GM12875 (cell line): ENCODE measurements at regions not wholly inside any gene's neighbourhood (a gene's known extent, or its start where the extent isn't known, plus 50 kb on each side); places are given as distances from the start of the nearest gene placed in this dataset.

ENCODE experiments used
- H3K4me3 ChIP-seq: one replicate; pipeline ENCODE4 v1.5.1; 2011; ENCODE audit warnings: low read depth, low read length, control low read depth
- TF ChIP-seq, protein P1 (sequence below): IDR thresholded peaks from 2 replicates; pipeline ENCODE4 v1.5.1; 2011; ENCODE audit warnings: low read depth, mild to moderate bottlenecking, control low read depth, inconsistent platforms, low read length, moderate library complexity, borderline replicate concordance; ENCODE audit not compliant: insufficient read depth

DNA sequence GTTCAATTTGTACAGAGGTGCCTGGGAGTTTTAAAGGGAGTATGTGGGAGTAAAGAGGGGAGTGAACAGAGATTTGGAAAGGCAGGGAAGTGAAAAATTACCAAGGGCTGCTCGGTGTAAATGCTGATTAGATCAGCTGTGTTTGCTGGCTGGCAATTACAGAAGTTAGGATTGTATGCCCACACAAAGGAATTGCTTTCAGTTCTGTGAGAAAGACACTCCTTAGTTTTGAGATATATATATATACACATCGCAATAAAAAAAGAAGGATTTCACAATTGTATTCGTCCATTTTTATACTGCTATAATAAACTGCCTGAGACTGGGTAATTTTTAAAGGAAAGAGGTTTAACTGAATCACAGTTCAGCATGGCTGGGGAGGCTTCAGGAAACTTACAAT, 196.3 kb downstream of the SLITRK5 start:
- TF ChIP-seq, protein P1, sequence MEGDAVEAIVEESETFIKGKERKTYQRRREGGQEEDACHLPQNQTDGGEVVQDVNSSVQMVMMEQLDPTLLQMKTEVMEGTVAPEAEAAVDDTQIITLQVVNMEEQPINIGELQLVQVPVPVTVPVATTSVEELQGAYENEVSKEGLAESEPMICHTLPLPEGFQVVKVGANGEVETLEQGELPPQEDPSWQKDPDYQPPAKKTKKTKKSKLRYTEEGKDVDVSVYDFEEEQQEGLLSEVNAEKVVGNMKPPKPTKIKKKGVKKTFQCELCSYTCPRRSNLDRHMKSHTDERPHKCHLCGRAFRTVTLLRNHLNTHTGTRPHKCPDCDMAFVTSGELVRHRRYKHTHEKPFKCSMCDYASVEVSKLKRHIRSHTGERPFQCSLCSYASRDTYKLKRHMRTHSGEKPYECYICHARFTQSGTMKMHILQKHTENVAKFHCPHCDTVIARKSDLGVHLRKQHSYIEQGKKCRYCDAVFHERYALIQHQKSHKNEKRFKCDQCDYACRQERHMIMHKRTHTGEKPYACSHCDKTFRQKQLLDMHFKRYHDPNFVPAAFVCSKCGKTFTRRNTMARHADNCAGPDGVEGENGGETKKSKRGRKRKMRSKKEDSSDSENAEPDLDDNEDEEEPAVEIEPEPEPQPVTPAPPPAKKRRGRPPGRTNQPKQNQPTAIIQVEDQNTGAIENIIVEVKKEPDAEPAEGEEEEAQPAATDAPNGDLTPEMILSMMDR = no peak
- H3K4me3 ChIP-seq = no peak overlapping the region

DNA sequence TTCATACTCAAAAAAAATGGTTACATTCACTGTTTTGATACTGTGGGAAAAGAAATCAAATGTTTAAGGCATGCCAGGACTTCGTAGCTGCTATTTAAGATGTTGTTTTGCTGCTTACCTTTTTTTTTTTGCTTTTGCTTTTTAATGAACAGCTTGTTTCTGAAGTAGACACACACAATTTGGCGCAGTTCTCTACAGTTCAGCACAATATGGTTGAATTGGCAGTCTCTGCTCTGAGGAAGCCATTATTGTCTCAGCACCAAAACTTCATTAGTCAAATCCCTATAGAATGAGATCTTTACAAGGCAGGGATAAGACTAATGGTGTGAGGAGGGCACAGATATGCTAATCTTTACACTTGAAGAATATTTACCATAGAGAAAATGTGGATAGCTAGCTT, 197.6 kb downstream of the SLITRK5 start:
- TF ChIP-seq, protein P1 = no peak
- H3K4me3 ChIP-seq = no peak overlapping the region

DNA sequence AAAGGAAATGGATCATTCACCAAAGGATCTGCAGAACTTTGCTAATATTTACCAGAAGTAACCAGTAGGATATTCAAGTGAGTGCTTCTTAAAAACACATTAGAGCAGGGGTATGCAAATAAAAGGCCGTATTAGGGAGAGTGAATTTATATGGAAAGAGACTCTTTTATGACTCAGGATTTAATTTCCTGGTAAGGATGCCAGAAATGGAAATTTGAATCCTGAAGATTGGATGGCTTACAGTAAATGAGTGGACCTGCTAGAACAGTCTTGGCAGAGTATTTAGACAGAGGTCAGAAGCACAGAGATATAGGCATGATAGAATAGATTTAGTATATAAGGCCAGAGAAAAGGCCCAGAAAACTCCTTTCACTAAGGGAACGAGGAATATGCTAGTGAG, 201.6 kb downstream of the SLITRK5 start:
- no peak overlapping the region for H3K4me3 ChIP-seq
- TF ChIP-seq, protein P1 = no peak

DNA sequence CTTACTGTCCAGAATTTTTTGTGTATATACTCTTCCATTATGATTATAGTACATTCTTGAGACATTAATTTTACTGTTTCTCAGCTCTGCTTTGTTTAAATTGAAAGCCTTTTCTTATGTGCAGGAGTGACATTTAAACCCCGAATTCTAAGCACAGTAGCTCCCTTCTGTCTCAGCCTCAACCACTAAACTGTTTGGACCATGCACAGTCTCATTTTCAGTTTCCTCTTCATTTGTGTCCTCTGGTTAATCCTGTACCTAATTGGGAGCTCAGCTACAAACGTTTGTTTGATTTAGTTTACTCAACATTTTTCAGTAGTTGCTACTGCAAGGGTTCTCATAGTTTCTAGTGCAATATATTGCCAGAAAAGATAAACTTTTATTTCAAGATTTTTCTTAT, 206.3 kb downstream of the SLITRK5 start:
- TF ChIP-seq, protein P1 = no peak
- H3K4me3 ChIP-seq = no peak overlapping the region

DNA sequence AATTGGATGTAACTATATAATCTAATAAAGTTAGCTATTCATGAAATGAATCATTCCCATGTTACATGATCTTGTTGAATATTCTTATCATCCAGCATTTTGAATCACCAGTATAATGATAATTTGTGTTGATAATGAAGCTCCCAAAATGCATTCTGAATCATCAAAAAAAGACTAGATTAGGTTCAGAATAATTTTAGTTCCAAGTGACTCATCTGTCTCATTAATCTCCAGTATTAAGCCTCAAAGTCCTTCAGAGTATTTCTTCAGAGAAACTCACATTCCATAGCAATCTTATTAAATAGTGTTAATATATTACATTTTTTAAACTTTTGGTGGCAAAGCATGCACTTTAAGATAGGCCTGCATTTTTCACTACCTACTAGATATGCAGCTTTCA, 207.5 kb downstream of the SLITRK5 start:
- H3K4me3 ChIP-seq = no peak overlapping the region
- TF ChIP-seq, protein P1 = no peak

DNA sequence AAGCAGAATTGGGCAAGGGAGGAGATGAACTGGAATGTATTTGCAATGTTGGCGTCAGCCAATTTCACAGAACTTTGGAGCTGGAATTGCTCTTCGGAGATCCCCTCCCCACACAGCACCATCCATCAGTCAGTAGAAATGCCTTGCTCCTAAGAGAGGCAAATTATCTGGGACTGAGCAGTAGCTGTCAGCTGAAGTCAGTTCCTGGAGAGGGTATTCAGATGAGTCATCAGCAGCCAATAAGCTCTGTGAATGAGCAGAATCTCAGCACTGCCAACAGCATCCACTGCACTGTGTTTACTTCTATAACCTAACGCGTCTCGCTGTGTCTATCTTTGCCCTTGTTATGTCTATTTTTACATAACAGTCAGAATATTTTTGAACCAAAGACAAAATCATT, 213.7 kb downstream of the SLITRK5 start:
- TF ChIP-seq, protein P1 = no peak
- no peak overlapping the region for H3K4me3 ChIP-seq

DNA sequence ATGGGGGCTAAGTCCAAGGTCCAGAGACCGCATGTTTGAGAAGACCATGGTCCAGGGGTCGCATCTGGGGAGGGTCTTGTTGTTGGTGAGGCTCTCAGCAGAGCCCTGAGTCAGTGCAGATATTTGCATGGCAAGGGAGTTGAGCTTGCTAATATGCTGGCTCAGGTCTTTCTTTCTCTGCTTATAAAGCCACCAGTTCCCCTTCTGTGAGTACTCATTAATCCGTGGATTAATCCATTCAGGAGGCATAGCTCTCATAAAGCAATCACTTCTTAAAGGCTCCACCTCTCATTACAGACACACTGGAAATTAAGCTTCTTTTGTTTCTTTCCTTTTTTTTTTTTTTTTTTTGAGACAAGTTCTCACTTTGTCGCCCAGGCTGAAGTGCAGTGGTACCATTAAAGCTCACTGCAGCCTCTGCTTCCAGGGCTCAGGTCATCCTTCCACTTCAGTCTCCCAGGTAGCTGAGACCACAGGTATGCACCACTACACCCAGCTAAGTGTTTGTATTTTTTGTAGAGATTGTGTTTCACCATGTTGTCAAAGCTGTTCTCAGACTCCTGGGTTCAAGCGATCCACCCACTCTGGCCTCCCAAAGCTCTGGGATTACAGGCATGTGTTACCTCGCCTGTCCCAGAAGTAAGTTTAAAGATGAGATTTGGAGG, 216.4 kb downstream of the SLITRK5 start:
- TF ChIP-seq, protein P1 = no peak
- H3K4me3 ChIP-seq = no peak overlapping the region
